Thyroid gland (tissue), 4 donors: ENCODE measurements at regions not wholly inside any gene's neighbourhood (a gene's known extent, or its start where the extent isn't known, plus 50 kb on each side); places are given as distances from the start of the nearest gene placed in this dataset.
"Not testable (repeated sequence)": the region's sequence is repeated elsewhere in the genome, so short reads cannot be mapped to it uniquely, and the experiment has no call there.

Experiments
- CTCF ChIP-seq, 6 experiments: fragments of 200-600 bp in 3 of 6; fragments of 450-650 bp in 3 of 6; sonication (generic) in 3 of 6; IDR thresholded peaks; one replicate each; pipeline ENCODE4 v1.5.1; 2016 to 2019; ENCODE audit warnings: antibody characterized with exemption in 6 of 6, mild to moderate bottlenecking in 2 of 6, inconsistent platforms in 1 of 6, moderate library complexity in 1 of 6
- POLR2A ChIP-seq, 2 donors: fragments of 450-650 bp; IDR thresholded peaks; one replicate each; pipeline ENCODE4 v1.6.1; 2017; ENCODE audit warnings: antibody characterized with exemption in 2 of 2, mild to moderate bottlenecking in 2 of 2, moderate library complexity in 1 of 2

DNA sequence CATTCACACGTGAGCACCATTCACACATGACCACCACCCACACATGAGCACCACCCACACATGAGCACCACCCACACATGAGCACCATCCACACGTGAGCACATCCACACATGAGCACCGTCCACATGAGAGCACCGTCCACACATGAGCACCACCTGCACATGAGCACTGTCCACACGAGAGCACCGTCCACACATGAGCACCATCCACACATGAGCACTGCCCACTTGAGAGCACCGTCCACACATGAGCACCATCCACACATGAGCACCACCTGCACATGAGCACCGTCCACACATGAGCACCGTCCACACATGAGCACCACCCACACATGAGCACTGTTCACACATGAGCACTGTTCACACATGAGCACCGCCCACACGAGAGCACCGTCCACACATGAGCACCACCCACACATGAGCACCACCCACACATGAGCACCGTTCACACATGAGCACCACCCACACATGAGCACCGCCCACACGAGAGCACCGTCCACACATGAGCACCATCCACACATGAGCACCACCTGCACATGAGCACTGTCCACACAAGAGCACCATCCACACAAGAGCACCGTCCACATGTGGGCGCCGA, 471.3 kb upstream of the SALL3 start:
- not testable (repeated sequence) for TF ChIP-seq CTCF, POLR2A (IDR thresholded peaks at IDR 0.05)
